Endothelial cell of umbilical vein (primary cell): ENCODE measurements at regions not wholly inside any gene's neighbourhood (a gene's known extent, or its start where the extent isn't known, plus 50 kb on each side); places are given as distances from the start of the nearest gene placed in this dataset.

ENCODE experiments used
- BruUV-seq: library from RNA; stranded (reverse); fragments of 400-500 nt; replicated peaks from 2 replicates; lab custom pipeline; 2021; lab: Mats Ljungman, UMichigan
- CTCF ChIA-PET: fragments of 300-600, 350-600 bp; sonication (Branson Sonifier 250); formaldehyde crosslinking; loops from one replicate; lab custom pipeline; 2021; ENCODE audit warnings: antibody characterized with exemption, inconsistent platforms; lab: Charles Lee
- POLR2A ChIA-PET: fragments of 300-600, 350-600 bp; sonication (Branson Sonifier 250); formaldehyde crosslinking; loops from one replicate; lab custom pipeline; 2021; ENCODE audit warnings: antibody characterized with exemption, inconsistent platforms; lab: Charles Lee
- DNase-seq: peaks from one replicate; pipeline ENCODE4 v3.0.0-alpha.2; 2011; ENCODE audit warnings: low read depth, low spot score
- FAIRE-seq: peaks from 2 replicates; lab custom pipeline; 2011; peaks lifted over from hg19 to GRCh38; lab: Jason Lieb, UNC
- H2AFZ ChIP-seq: 2 replicates; pipeline ENCODE4 v1.6.0; 2012; ENCODE audit warnings: low read depth, low read length, control low read depth, inconsistent platforms
- H3K27ac ChIP-seq: 2 replicates; pipeline ENCODE4 v1.5.1; 2011; ENCODE audit warnings: low read depth, mild to moderate bottlenecking, control low read depth, low read length, moderate library complexity; ENCODE audit not compliant: insufficient read depth
- H3K27me3 ChIP-seq, 2 experiments: 2 replicates each; pipeline versions ENCODE4 v1.6.0 to v1.6.1; 2011; ENCODE audit warnings: low read length in 2 of 2, mixed read lengths in 1 of 2; ENCODE audit not compliant: control insufficient read depth in 2 of 2, insufficient read depth in 2 of 2
- H3K36me3 ChIP-seq, 2 experiments: 2 replicates in 1 of 2; 3 replicates in 1 of 2; pipeline ENCODE4 v1.5.1; 2011; ENCODE audit warnings: low read length in 2 of 2, mild to moderate bottlenecking in 1 of 2, moderate library complexity in 1 of 2; ENCODE audit not compliant: control insufficient read depth in 2 of 2, insufficient read depth in 2 of 2; ENCODE audit errors: extremely low read depth in 1 of 2
- H3K4me1 ChIP-seq: 3 replicates; pipeline ENCODE4 v1.5.1; 2011; ENCODE audit warnings: mild to moderate bottlenecking, low read length; ENCODE audit not compliant: control insufficient read depth, insufficient read depth; ENCODE audit errors: extremely low read depth
- H3K4me2 ChIP-seq: 2 replicates; pipeline ENCODE4 v1.6.1; 2011; ENCODE audit warnings: low read length, control low read depth, mixed read lengths; ENCODE audit not compliant: insufficient read depth
- H3K4me3 ChIP-seq, 3 experiments: fragments of 200-600 bp in 1 of 3; sonication (generic), shearing (Covaris generic) in 1 of 3; replicated peaks in 1 of 3; 2 replicates each; pipeline ENCODE4 v1.5.1; 2011 to 2016; ENCODE audit warnings: control low read depth in 3 of 3, low read length in 3 of 3, mild to moderate bottlenecking in 2 of 3, inconsistent platforms in 1 of 3, low read depth in 1 of 3, moderate library complexity in 1 of 3; ENCODE audit not compliant: insufficient read depth in 1 of 3
- H3K79me2 ChIP-seq: 2 replicates; pipeline ENCODE4 v1.6.0; 2012; ENCODE audit warnings: low read length, inconsistent platforms; ENCODE audit not compliant: control insufficient read depth, insufficient read depth
- H3K9ac ChIP-seq: replicated peaks from 2 replicates; pipeline ENCODE3; 2011; ENCODE audit warnings: low read length, control low read depth; ENCODE audit not compliant: insufficient read depth; ENCODE audit errors: extremely low read depth
- H3K9me1 ChIP-seq: replicated peaks from 3 replicates; pipeline ENCODE4 v1.6.0; 2011; ENCODE audit warnings: mild to moderate bottlenecking, low read length; ENCODE audit not compliant: control insufficient read depth, insufficient read depth; ENCODE audit errors: extremely low read depth
- H3K9me3 ChIP-seq: replicated peaks from 2 replicates; pipeline ENCODE4 v1.5.1; 2012; ENCODE audit warnings: low read length, inconsistent platforms; ENCODE audit not compliant: control insufficient read depth, insufficient read depth
- H4K20me1 ChIP-seq: replicated peaks from 2 replicates; pipeline ENCODE3; 2011; ENCODE audit warnings: mild to moderate bottlenecking, low read length; ENCODE audit not compliant: control insufficient read depth, insufficient read depth; ENCODE audit errors: extremely low read depth
- CTCF ChIP-seq, 2 donors: IDR thresholded peaks; 1 replicate in 1 of 2; 2 replicates in 1 of 2; pipeline ENCODE4 v1.5.1; 2011; ENCODE audit warnings: low read length in 2 of 2, mild to moderate bottlenecking in 2 of 2, moderate library complexity in 2 of 2, control low read depth in 1 of 2, inconsistent platforms in 1 of 2, low read depth in 1 of 2; ENCODE audit not compliant: insufficient read depth in 1 of 2; ENCODE audit errors: extremely low read depth in 1 of 2
- EZH2 ChIP-seq: IDR thresholded peaks from 2 replicates; pipeline ENCODE4 v1.6.1; 2012; ENCODE audit warnings: borderline replicate concordance, low read depth, mild to moderate bottlenecking, moderate library complexity, low read length, inconsistent platforms; ENCODE audit not compliant: severe bottlenecking
- FOS ChIP-seq: IDR thresholded peaks from 2 replicates; pipeline ENCODE4 v1.6.1; 2011; ENCODE audit warnings: mild to moderate bottlenecking, low read length, moderate library complexity, borderline replicate concordance; ENCODE audit not compliant: insufficient read depth
- GATA2 ChIP-seq: IDR thresholded peaks from 2 replicates; pipeline ENCODE4 v1.7.0; 2011; ENCODE audit warnings: low read depth, mild to moderate bottlenecking, moderate library complexity, mixed read lengths, low read length; ENCODE audit not compliant: insufficient read length, insufficient read depth
- JUN ChIP-seq: IDR thresholded peaks from 2 replicates; pipeline ENCODE4 v1.6.1; 2011; ENCODE audit warnings: borderline replicate concordance, low read depth; ENCODE audit not compliant: insufficient read length, insufficient read depth
- MAX ChIP-seq: IDR thresholded peaks from 2 replicates; pipeline ENCODE4 v1.6.1; 2011; ENCODE audit not compliant: insufficient read depth, insufficient read length
- MYC ChIP-seq: IDR thresholded peaks from one replicate; pipeline ENCODE4 v1.6.1; 2011; ENCODE audit warnings: mild to moderate bottlenecking, low read depth, low read length
- POLR2A ChIP-seq: IDR thresholded peaks from 2 replicates; pipeline ENCODE4 v1.6.1; 2012; ENCODE audit warnings: low read depth, mild to moderate bottlenecking, control low read depth, low read length
- POLR2AphosphoS5 ChIP-seq: IDR thresholded peaks from 2 replicates; pipeline ENCODE4 v1.6.1; 2012; ENCODE audit warnings: low read depth, mild to moderate bottlenecking, control low read depth, low read length, moderate library complexity; ENCODE audit not compliant: insufficient read depth
- dilution Hi-C: fragments of 300-500 bp; cut with MboI; formaldehyde crosslinking; loops from one replicate; pipeline ENCODE4 v1.15.0; 2019; ENCODE audit warnings: low sequenced_read_pairs; ENCODE audit not compliant: extremely low pct_ligation_motif_present
- intact Hi-C: fragments of 100-400 bp; cut with micrococcal nuclease; formaldehyde crosslinking; loops from one replicate; pipeline ENCODE4 v1.10.0; 2022

- no peak overlapping the region for H2AFZ ChIP-seq
- no peaks in the 10 kb centered on the region for H3K4me1 ChIP-seq
- BruUV-seq = no TSS peak
- H3K9me1 ChIP-seq = no peaks in the 10 kb centered on the region
- no peaks in the 10 kb centered on the region for H3K36me3 ChIP-seq
- FAIRE-seq = no peak
- intact Hi-C loops (no loop called here), dilution Hi-C loops (no loop called here)
- no peaks in the 10 kb centered on the region for H3K9me3 ChIP-seq
- no peaks in the 10 kb centered on the region for H3K79me2 ChIP-seq
- no peaks in the 10 kb centered on the region for H3K27me3 ChIP-seq
- TF ChIP-seq JUN (no peak), MAX (no peak), MYC (no peak), FOS (no peak), CTCF (IDR thresholded peaks at IDR 0.05; ENCODE audit: extremely low read depth in 1 of 2, insufficient read depth in 1 of 2, low read depth in 1 of 2, low read length in 2 of 2) (no peak), GATA2 (no peak), POLR2A (no peak), EZH2 (no peak), POLR2AphosphoS5 (no peak)
- no peaks in the 10 kb centered on the region for H4K20me1 ChIP-seq
- ChIA-PET POLR2A (no interaction called here), CTCF (no interaction called here)
- no peak overlapping the region for H3K9ac ChIP-seq
- H3K4me2 ChIP-seq = no peak overlapping the region
- no peak overlapping the region for H3K27ac ChIP-seq
- H3K4me3 ChIP-seq = no peak overlapping the region
- DNase-seq = no peak
Measured at GRCh38 chr16:23005951-23006350, 143.3 kb downstream of the USP31 start.
